GM12892 (cell line): ENCODE measurements at regions not wholly inside any gene's neighbourhood (a gene's known extent, or its start where the extent isn't known, plus 50 kb on each side); places are given as distances from the start of the nearest gene placed in this dataset.

Experiments
- POLR2A ChIP-seq: IDR thresholded peaks from 2 replicates; pipeline ENCODE4 v1.6.1; 2011; ENCODE audit warnings: low read depth, low read length, control low read depth
- POLR2AphosphoS5 ChIP-seq: IDR thresholded peaks from 2 replicates; pipeline ENCODE4 v1.6.1; 2011; ENCODE audit warnings: low read depth, low read length, control low read depth

- TF ChIP-seq POLR2A (no peak), POLR2AphosphoS5 (no peak)
These were observed 146.5 kb upstream of the ARGLU1 start for GRCh38 chr13:106714271-106714982.
